Neural cell (in vitro differentiated cells): ENCODE measurements at regions not wholly inside any gene's neighbourhood (a gene's known extent, or its start where the extent isn't known, plus 50 kb on each side); places are given as distances from the start of the nearest gene placed in this dataset.

Source experiments
- H2AFZ ChIP-seq: fragments of 200-600, 300-800 bp; sonication (generic), shearing (Covaris generic); 2 replicates; pipeline ENCODE4 v1.6.0; 2014; ENCODE audit warnings: low read depth, mild to moderate bottlenecking, antibody characterized with exemption, low read length, moderate library complexity
- H3F3A ChIP-seq: fragments of 200-600 bp; shearing (Covaris generic); 2 replicates; pipeline ENCODE4 v1.6.1; 2016; ENCODE audit warnings: mild to moderate bottlenecking, moderate library complexity, mixed read lengths, antibody characterized with exemption, low read length; ENCODE audit not compliant: insufficient read depth, poor library complexity, severe bottlenecking
- H3K27ac ChIP-seq: fragments of 200-600, 300-800 bp; sonication (generic), shearing (Covaris generic); 2 replicates; pipeline ENCODE4 v1.5.1; 2014; ENCODE audit warnings: mild to moderate bottlenecking, low read length, moderate library complexity
- H3K27me3 ChIP-seq: fragments of 300-800, 200-600 bp; sonication (generic), shearing (Covaris generic); 2 replicates; pipeline ENCODE4 v1.6.0; 2014; ENCODE audit warnings: mild to moderate bottlenecking, low read depth, low read length, moderate library complexity; ENCODE audit not compliant: insufficient read depth
- H3K36me3 ChIP-seq: fragments of 300-800, 200-600 bp; sonication (generic), shearing (Covaris generic); 2 replicates; pipeline ENCODE4 v1.5.1; 2014; ENCODE audit warnings: mild to moderate bottlenecking, antibody characterized with exemption, low read length, moderate library complexity; ENCODE audit not compliant: insufficient read depth
- H3K4me2 ChIP-seq: fragments of 300-800, 200-600 bp; sonication (generic), shearing (Covaris generic); 2 replicates; pipeline ENCODE4 v1.6.0; 2014; ENCODE audit warnings: mild to moderate bottlenecking, low read length
- H3K4me3 ChIP-seq: fragments of 300-800, 200-600 bp; sonication (generic), shearing (Covaris generic); 2 replicates; pipeline ENCODE4 v1.5.1; 2014; ENCODE audit warnings: mild to moderate bottlenecking, low read length, moderate library complexity
- H3K79me2 ChIP-seq: fragments of 200-600 bp; shearing (Covaris generic); replicated peaks from 2 replicates; pipeline ENCODE4 v1.6.0; 2014; ENCODE audit warnings: mild to moderate bottlenecking, low read length, moderate library complexity; ENCODE audit not compliant: insufficient read depth
- H3K9ac ChIP-seq: fragments of 300-800, 200-600 bp; sonication (generic), shearing (Covaris generic); 2 replicates; pipeline ENCODE4 v1.6.1; 2016; ENCODE audit warnings: mild to moderate bottlenecking, low read length, mixed read lengths
- H3K9me2 ChIP-seq: fragments of 200-600 bp; shearing (Covaris generic); 2 replicates; pipeline ENCODE4 v1.6.1; 2016; ENCODE audit warnings: mild to moderate bottlenecking, low read length, mixed read lengths; ENCODE audit not compliant: insufficient read depth
- H3K9me3 ChIP-seq: fragments of 200-600, 300-800 bp; sonication (generic), shearing (Covaris generic); 2 replicates; pipeline ENCODE4 v1.6.1; 2016; ENCODE audit warnings: mild to moderate bottlenecking, mixed run types, low read length, moderate library complexity, mixed read lengths
- H4K20me1 ChIP-seq: fragments of 200-600 bp; shearing (Covaris generic); 2 replicates; pipeline ENCODE4 v1.6.1; 2016; ENCODE audit warnings: mild to moderate bottlenecking, mixed run types; ENCODE audit not compliant: insufficient read depth
- CTCF ChIP-seq: fragments of 450-650 bp; IDR thresholded peaks from 2 replicates; pipeline ENCODE4 v1.5.1; 2014; ENCODE audit warnings: antibody characterized with exemption, mild to moderate bottlenecking, moderate library complexity; ENCODE audit not compliant: poor library complexity, severe bottlenecking
- EP300 ChIP-seq: fragments of 450-650 bp; conservative IDR thresholded peaks from 2 replicates; pipeline ENCODE4 v1.6.1; 2014; ENCODE audit warnings: antibody characterized with exemption, mild to moderate bottlenecking, moderate library complexity; ENCODE audit not compliant: poor library complexity, severe bottlenecking
- EZH2 ChIP-seq: fragments of 200-600, 300-800 bp; shearing (Covaris generic), sonication (generic); IDR thresholded peaks from 2 replicates; pipeline ENCODE4 v1.6.1; 2014; ENCODE audit warnings: antibody characterized with exemption, low read length, borderline replicate concordance, mild to moderate bottlenecking; ENCODE audit not compliant: insufficient read depth, poor library complexity, severe bottlenecking
- MXI1 ChIP-seq: fragments of 450-650 bp; conservative IDR thresholded peaks from 2 replicates; pipeline ENCODE4 v1.6.1; 2014; ENCODE audit warnings: antibody characterized with exemption, mild to moderate bottlenecking; ENCODE audit not compliant: poor library complexity, severe bottlenecking
- POLR2AphosphoS5 ChIP-seq: IDR thresholded peaks from 2 replicates; pipeline ENCODE4 v1.6.1; 2012
- RAD21 ChIP-seq: fragments of 450-650 bp; conservative IDR thresholded peaks from 2 replicates; pipeline ENCODE4 v1.6.1; 2014; ENCODE audit warnings: antibody characterized with exemption, mild to moderate bottlenecking, moderate library complexity
- SMC3 ChIP-seq: fragments of 450-650 bp; conservative IDR thresholded peaks from 2 replicates; pipeline ENCODE4 v1.6.1; 2014; ENCODE audit warnings: antibody characterized with exemption, mild to moderate bottlenecking, moderate library complexity; ENCODE audit not compliant: poor library complexity
- TAF1 ChIP-seq: IDR thresholded peaks from 2 replicates; pipeline ENCODE4 v1.6.1; 2012; ENCODE audit warnings: low read depth
- TF ChIP-seq, protein P1 (sequence below): IDR thresholded peaks from 2 replicates; pipeline ENCODE4 v1.6.1; 2012; ENCODE audit warnings: borderline replicate concordance

DNA sequence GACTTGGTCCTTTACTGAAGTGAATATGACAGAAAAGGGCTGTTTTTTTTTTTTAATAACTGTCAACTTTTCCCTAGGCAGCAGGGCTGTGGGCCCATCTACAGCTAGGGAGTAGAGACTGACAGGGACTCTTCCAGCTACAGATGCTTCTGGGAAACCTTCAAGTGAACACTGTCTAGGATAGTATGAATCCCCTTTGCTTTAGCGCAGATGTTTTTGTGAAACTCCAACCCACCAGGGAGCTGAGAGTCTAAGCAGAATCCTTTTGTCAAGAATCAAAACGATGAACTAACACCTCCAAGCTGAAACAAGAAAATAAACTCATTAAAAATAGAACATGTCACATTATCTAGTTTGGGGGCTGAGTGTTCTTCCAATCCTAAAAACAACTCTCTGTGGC is 219.7 kb upstream of the FGF13 start:
- H3K27ac ChIP-seq = no peak overlapping the region
- no peaks in the 10 kb centered on the region for H3K27me3 ChIP-seq
- H3K9me2 ChIP-seq = no peaks in the 10 kb centered on the region
- H3K79me2 ChIP-seq = no peaks in the 10 kb centered on the region
- H3K36me3 ChIP-seq = no peaks in the 10 kb centered on the region
- H3K4me3 ChIP-seq = no peak overlapping the region
- no peak overlapping the region for H2AFZ ChIP-seq
- TF ChIP-seq MXI1 = no peak
- TF ChIP-seq EZH2 = no peak
- no peak for TF ChIP-seq TAF1
- TF ChIP-seq RAD21 = no peak
- TF ChIP-seq SMC3 = no peak
- TF ChIP-seq CTCF = no peak
- no peak for TF ChIP-seq EP300
- TF ChIP-seq, protein P1, sequence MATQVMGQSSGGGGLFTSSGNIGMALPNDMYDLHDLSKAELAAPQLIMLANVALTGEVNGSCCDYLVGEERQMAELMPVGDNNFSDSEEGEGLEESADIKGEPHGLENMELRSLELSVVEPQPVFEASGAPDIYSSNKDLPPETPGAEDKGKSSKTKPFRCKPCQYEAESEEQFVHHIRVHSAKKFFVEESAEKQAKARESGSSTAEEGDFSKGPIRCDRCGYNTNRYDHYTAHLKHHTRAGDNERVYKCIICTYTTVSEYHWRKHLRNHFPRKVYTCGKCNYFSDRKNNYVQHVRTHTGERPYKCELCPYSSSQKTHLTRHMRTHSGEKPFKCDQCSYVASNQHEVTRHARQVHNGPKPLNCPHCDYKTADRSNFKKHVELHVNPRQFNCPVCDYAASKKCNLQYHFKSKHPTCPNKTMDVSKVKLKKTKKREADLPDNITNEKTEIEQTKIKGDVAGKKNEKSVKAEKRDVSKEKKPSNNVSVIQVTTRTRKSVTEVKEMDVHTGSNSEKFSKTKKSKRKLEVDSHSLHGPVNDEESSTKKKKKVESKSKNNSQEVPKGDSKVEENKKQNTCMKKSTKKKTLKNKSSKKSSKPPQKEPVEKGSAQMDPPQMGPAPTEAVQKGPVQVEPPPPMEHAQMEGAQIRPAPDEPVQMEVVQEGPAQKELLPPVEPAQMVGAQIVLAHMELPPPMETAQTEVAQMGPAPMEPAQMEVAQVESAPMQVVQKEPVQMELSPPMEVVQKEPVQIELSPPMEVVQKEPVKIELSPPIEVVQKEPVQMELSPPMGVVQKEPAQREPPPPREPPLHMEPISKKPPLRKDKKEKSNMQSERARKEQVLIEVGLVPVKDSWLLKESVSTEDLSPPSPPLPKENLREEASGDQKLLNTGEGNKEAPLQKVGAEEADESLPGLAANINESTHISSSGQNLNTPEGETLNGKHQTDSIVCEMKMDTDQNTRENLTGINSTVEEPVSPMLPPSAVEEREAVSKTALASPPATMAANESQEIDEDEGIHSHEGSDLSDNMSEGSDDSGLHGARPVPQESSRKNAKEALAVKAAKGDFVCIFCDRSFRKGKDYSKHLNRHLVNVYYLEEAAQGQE = no peak
- TF ChIP-seq POLR2AphosphoS5 = no peak
- no peak overlapping the region for H3K4me2 ChIP-seq
- no peaks in the 10 kb centered on the region for H4K20me1 ChIP-seq
- no peak overlapping the region for H3K9ac ChIP-seq
- H3F3A ChIP-seq = no peaks in the 10 kb centered on the region
- no peaks in the 10 kb centered on the region for H3K9me3 ChIP-seq

GRCh38 chrX:138930583-138930945 is 219.0 kb upstream of the FGF13 start:
- no peaks in the 10 kb centered on the region for H3K79me2 ChIP-seq
- H3K27me3 ChIP-seq = no peaks in the 10 kb centered on the region
- no peak overlapping the region for H3K27ac ChIP-seq
- H3K4me2 ChIP-seq = no peak overlapping the region
- H4K20me1 ChIP-seq = no peaks in the 10 kb centered on the region
- no peaks in the 10 kb centered on the region for H3K9me3 ChIP-seq
- H2AFZ ChIP-seq = no peak overlapping the region
- no peaks in the 10 kb centered on the region for H3F3A ChIP-seq
- H3K9ac ChIP-seq = no peak overlapping the region
- TF ChIP-seq SMC3 (no peak), EP300 (no peak), POLR2AphosphoS5 (no peak), EZH2 (no peak), CTCF (no peak), RAD21 (no peak), TAF1 (no peak), MXI1 (no peak)
- TF ChIP-seq, protein P1 = no peak
- no peaks in the 10 kb centered on the region for H3K9me2 ChIP-seq
- H3K4me3 ChIP-seq = no peak overlapping the region
- no peaks in the 10 kb centered on the region for H3K36me3 ChIP-seq
